HG02798 (cell line): ENCODE measurements at regions not wholly inside any gene's neighbourhood (a gene's known extent, or its start where the extent isn't known, plus 50 kb on each side); places are given as distances from the start of the nearest gene placed in this dataset.

Experiments used
- ATAC-seq: cut with Tn5 transposase; IDR thresholded peaks from one replicate; pipeline ENCODE4 v1.9.1; 2021; ENCODE audit warnings: mild to moderate bottlenecking; ENCODE audit not compliant: unreplicated experiment, poor library complexity

DNA sequence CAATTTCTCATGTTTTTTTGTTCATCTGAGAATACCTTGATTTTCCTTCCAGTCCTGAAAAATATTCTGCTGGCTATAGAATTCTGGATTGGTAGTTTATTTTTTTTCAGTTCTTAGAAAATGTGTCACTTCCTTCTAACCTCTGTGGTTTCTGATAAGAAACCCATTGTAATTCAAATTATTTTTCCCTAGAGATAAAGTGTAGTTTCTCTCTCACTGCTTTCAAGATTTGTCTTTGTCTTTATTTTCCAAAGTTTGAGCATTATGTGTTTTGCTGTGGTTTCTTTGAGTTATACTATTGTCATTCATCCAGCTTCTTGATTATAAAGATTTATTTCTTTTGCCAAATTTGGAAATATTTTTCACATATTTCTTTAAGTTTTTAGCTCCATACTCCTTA is 324.0 kb upstream of the SPRY2 start:
- ATAC-seq, result no peak

DNA sequence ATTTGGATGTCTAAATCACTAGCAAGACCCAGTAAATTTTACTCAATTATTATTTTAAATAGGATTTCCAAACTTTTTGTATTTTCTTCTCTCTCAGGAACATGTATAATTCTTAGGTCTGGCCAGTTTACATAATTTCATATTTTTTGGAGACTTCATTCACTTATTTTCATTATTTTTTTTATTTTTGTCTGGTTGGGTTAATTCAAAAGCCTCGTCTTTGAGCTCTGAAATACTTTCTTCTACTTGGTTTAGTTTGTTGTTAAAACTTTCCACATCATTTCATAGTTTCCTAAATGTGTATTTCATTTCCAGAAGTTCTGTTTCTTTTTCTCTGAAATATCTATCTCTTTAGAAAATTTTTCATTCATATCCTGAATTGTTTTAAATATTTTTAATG is 322.9 kb upstream of the SPRY2 start:
- no peak for ATAC-seq

DNA sequence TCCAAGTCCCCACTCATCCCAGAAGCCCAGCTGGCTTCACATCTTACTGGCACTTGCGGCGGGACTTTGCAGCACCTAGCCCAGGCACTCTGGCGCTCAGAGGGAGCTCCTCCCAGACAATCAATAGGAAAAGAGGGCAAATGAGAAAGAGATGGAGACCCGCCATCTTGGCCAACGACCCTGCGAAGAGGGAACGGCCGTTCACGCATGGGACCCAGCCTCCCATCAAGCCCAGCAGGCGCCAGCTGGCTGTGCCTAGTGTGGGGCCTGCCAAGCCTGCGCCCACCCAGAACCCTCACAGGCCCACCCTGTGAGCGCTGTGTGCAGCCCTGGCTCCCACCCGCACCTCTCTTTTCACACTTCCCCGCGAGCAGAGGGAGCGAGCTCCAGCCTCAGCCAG is 317.8 kb upstream of the SPRY2 start:
- no peak for ATAC-seq

DNA sequence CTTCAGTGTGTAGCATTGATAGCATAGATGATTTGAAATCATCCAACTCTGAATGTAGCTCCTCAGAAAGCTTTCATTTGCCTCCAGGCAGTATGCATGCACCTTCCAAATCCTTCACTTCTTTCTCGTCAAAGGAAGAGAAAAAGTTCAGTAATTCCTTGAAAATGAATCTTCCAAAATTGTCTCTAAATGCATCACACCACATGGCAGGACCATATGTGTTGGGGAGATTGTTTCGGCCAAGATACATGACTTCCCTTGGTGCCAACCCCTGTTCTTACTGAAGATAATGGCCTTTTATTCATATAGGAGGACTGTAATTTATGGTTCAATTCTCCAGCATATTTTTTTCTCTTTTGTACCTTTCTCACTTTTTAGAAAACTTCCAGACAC is 315.6 kb upstream of the SPRY2 start:
- ATAC-seq, result no peak

DNA sequence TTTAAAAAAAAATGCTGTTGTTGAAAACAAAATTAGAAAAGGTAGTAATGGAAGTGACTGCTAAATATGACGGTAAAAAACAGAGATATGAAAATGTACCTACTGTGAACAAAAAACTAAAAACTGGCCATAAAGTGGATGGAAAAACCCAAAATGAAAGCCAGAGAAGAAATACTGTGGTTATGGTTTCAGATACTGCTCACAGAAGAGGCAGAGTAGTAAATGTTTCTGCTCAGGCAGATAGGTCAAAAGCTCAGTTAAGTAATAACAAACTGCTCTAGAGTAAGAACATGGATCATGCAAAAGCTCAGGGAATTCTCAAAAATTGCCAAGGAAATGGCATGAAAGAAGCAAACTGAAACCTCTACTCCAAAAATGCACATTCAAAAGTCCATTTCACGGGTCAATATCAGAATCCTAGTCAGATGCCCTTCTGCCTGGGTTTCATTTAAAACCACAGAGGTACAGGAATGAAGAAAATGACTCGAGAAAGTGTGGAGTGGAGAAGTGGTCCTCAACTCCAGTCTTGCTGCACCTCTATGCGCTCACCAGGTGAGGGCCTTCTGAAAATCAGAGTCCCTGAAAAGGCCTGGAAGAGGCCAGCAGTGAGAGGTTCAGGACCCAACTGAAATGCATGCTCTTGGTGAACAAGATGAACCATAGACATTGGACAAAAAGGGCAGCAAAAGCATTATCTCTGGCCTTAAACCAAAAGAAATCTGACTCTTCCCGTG is 315.0 kb upstream of the SPRY2 start:
- ATAC-seq, result no peak

DNA sequence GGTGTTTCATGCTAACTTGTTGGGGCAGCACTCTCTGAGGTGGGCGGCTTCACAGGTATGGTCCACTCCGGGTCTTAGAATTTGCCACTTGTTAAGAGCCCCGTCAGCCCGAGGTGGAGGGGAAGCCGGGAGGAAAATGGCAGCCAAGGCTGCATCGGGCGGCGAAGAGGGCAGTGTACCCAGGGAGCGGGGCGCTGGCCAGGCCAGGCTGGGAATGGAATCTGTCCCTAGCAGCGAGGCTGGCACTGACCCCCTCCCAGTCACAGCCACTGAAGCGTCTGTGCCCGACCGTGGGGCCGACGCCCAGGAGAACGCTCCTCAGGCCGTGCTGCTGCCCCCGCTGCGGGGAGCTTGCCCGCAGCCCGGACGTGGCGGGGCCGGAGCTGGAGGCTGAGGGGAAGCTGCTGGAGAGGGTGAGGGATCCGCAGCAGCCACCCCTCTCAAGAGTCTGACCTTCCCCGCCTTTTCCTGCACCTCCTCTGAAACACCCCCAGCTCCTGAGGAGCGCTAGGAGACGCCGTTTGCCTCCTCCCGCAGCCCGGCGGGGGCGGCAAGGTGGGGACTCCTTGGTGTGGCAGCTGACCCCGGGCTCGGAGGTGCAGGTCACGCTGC is 313.8 kb upstream of the SPRY2 start:
- ATAC-seq, result no peak

DNA sequence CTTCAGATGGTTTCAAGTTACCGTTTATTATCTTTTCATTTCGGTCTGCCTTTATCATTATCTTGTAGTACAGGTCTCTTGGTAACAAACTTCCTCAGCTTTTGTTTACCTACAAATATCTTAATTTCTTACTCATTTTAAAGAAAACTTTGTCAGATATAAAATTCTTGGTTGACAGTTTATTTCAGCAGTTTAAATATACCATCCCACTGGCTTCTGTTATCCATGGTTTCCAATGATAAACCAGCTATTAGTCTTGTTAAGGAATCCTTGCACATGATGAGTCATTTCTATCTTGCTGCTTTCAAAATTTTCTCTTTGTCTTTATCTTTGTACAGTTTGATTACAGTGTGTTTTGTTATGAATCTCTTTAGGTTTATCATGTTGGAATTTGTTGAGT is 308.3 kb upstream of the SPRY2 start:
- no peak for ATAC-seq

DNA sequence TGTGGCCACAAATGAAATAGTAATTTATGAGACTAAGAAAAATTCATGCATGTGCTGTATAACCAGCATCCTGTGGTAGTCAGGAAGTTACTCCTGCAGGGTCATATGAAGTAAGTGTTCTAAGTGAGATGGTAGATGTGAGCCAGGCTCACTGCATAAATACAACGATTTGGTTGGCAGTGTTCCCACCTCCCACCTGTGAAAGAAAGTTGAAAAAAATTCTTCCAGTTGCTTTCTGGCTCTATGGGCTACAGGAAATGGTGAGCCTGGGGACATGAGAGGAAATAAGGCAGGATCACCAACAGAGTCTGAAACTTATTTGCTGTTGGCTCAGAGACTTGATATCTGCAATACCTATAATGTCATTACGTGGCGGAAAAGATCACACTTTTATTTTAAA is 301.7 kb upstream of the SPRY2 start:
- no peak for ATAC-seq

DNA sequence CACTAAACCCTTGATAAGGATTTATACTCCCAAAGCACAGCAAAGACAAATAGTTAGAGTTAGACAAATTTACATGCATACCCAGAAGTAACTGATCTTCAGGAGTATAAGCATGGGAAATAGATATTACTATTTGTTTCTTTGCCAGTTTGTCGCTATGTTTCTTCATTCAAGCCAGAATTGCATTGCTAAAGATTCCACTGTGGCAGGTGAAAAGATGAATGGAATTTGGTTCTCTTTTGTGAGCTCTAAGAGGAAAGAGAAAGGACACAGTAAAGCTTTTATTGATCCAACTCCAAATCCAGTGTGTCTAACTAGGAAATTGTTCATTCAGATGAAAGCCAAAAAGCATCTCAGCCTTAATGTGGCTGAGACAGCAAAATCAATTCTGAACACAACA is 292.3 kb upstream of the SPRY2 start:
- no peak for ATAC-seq

DNA sequence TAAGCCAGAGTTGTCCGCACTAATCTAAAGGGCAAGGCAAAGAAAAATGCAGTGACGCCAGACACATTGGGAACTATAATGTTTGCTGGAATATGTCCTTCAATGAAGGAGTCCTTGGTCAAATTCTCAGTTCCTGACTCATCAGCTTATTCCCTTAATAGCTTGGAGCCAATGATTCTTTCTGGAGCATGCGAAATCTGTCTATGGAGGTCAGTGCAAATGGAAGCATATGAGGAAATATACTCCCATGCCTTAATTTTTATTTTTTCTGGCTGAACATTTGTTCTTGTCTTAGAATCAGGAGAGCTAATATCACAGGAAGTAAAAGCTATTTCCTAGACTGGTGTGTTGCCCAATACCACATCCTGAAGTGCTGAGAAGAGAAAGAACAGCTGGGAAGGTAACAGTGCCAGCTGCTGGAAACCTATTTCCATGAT is 289.8 kb upstream of the SPRY2 start:
- ATAC-seq, result no peak

DNA sequence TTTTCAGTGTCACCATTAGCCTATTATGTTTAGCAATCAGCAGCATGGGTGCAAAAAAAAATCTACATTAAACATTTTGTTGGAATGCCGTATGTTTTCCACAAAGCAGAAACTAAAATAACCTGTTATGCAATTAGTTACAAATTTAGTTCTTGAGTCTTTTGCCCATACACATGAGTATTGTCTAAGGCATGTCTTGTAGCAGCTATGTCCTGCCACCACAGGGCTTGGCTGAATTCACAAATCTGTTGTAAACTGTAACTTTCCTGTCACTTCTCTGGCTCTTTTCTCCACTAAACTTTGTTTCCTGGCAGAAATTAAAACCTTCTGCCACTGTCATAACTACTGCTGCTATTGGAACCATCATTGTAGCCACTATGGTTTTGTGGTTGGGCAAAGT is 277.9 kb upstream of the SPRY2 start:
- ATAC-seq, result no peak

DNA sequence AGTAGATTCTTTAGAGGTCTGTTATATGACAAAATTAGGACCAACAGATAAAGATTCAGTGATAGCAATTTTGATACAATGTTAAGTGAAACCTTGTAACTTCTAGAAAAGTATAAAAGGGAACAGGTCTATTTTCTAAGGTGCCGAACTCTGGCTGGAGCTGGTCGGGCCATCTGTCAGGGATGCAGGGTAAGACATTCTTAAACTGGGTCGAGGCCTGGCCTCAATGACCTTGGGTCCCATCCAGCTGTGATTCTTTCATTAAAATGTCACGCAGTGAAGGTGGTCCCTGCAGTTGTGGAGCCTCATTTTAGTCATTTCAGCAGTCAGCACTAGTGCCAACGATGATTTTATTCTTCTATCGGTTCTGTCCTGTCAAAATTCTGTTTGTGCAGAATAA is 271.9 kb upstream of the SPRY2 start:
- no peak for ATAC-seq

DNA sequence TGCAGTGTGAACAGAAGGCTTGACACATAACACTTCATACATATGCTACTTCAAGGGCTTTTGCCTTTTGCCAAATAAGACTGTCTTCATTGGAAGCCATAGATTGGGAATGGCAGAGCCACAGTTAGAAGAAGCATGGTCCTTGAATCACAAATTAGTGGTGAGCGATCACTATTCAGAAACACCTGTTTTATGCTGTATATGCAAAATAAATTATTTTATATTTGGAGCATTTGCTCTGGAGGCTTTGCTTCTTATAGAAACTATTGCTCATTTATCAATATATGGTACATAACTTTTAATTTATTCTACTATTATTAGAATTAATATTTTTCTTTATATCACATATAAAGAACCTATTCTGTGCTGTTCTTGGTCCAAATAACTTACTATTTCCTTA is 270.4 kb upstream of the SPRY2 start:
- no peak for ATAC-seq

DNA sequence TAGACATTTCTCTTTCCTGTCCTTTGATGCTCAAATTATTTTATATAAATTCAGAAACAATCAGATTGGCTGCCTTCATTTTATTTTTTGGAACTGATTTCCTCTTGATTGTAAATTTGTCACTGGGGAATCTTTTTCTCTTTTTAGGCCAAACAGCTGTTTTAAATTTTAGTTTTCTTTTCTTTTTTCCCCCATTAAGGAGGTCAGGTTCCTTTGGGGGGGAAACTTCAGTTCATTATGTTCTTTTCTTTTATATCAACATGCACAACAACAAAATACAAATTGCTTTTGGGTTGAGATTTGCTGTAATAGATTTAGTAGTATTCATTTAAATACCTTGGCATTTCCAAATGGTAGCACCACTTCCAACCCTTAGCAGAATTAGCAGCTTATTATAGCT is 264.8 kb upstream of the SPRY2 start:
- no peak for ATAC-seq

DNA sequence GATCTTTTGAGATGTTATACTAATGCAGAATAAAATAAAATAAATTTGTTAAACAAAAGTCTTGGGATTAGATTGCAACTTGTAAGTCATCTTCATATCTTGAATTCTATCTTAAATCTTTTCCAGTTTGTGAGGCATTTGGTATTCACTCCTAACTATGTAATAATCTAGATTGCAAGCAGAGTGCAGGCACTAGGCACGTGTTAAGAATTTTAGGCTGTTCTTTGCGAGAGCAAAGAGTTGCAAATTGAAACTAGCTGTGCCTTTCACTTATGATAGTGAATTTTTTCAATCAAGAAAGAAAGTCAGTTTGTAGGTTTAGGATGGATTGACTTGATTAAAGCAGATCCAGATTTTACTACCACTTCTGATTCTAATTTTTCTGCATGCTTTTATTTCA is 264.1 kb upstream of the SPRY2 start:
- no peak for ATAC-seq

DNA sequence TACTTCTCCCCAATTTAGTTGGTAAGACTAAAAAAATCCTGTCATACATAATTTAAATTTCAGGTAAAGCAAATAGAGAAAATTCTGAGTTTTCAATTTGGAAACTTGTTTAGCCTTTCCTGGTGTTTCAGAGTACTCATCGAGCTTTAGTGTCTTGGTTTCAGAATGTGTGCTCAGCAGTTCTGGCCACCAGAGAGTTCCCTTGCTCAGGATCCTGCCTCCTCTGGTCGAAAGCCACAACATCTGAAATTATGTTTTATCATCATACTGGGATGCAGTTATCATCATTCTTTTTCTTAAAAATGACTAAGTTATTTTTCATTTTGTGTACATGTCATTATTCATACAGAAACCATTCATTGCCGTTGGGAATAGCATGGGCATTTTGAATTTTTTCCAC is 263.2 kb upstream of the SPRY2 start:
- no peak for ATAC-seq

DNA sequence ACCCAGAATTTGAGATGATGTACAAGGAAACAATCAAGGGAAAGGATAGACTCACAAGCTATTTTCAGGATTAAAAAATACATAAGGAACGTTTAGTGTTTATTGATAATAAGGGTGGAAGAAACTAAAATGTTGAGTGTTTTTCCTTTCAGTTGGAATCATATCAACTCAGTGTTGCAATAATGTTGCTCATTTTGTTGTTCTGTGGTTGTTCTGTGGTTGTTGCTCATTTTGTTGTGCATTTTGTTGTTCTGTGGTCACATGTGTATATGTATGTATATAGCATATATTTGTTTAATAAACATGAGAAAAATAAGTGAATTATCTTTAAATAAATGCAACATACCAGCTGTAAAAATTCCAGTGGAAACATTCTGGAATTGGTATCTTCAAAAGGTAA is 262.4 kb upstream of the SPRY2 start:
- no peak for ATAC-seq

DNA sequence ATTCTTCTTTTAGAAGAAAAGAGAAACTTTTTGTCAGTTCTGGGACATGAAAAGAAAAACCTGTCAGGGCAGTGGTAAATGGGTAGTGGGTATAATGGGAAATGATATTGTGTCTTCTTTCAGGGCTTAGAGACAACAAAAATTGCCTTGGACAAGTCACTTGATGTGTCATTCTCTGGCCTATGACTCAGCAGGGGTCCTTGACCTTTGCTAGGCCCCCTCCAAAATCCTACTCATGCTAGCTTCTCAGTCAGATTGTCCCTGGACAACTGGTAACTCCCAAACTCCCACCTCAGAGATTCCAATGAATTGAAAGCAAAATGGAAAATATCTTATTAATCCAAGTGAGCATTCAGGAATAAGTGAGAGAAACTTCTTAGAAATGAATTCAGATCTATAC is 258.8 kb upstream of the SPRY2 start:
- ATAC-seq, result no peak

DNA sequence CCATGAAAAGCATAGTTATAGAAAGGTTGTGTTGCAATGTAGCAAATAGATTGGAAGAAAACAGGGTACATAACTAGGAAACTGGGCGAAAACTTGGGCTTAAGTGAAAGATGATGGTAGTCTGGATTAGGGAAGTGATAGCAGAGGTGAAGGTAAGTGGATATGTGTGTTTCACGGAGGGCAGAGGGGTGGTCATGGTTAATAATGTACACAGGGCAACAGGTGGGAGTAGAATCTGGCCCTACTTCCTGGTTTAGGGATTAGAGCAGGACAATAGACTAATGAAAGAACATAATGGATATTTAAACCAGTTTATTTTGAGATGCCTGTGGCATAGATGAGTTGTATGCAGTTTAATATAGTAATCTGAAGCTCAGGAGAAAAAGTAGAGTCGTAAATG is 257.3 kb upstream of the SPRY2 start:
- no peak for ATAC-seq

DNA sequence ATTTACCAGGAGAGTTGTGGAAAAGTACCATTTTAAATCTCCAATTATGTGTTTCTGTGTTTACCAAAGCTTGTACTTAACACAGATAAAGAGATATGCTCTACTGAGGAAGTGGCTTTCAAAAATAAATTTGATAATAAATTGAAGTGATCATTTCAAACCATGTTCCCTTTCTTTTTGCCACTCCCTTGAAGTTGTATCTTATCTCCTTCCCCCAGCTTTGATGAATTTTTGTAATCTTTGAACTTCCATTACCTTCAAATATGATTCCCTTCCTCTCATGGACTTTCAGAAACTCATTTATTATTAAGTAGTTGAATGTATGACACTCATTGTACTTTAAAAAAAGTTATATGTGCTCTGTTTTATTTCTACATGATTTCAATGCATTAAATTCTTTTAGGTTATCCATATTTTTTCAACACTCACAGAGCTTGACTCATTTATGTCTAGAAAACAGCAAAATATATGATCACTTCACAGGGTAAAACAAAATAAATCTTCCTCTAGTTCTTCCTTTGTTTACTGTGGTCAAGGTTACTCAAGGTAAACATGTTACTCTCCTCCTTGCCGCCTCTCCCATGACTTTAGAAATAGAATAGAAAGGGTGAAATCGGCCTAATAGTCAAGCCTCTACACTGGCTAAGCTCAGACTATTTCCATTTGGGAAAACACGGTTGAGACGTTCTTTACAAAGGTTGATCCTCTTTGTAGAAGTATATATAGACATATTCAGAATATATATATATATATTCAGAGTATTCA is 251.2 kb upstream of the SPRY2 start:
- ATAC-seq, result no peak

DNA sequence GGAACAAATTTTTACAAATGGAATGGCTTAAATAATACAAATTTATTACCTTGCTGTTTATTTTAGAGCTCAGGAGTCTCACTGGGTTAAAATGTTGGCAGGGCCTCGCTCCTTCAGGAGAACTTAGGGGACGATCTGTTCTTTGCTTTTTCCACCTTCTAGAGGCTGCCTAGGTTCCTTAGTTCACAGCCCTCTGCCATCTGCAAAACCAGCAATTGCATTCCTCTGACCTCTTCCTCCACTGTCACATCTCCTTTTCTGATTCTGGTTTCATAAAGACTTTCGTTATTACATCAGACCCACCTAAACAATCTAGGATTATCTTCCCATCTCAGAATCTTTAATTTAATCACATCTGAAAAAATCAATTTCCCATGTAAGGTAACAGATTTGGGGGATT is 249.6 kb upstream of the SPRY2 start:
- no peak for ATAC-seq

DNA sequence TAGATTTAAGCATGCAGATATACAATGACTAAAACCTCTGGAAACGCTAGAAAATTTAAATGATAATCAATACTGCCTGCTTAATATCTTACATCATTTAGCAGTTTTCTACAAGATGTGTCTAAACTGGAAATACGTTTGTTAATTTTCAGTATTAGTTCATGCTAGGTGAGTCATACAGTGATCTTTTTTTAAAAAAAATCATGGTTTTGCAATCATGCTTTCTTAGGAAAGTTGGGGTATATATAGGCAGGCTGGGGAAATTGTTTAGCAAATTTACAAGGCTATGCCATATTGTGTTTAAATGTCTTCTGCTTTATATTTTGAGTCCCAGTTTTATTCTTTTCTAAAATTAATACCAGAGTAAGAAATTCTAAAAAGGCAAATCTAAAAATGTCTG is 245.4 kb upstream of the SPRY2 start:
- no peak for ATAC-seq
